RWPE2 (cell line): ENCODE measurements at regions not wholly inside any gene's neighbourhood (a gene's known extent, or its start where the extent isn't known, plus 50 kb on each side); places are given as distances from the start of the nearest gene placed in this dataset.
"Not testable (repeated sequence)": the region's sequence is repeated elsewhere in the genome, so short reads cannot be mapped to it uniquely, and the experiment has no call there.

ENCODE experiments used
- ATAC-seq: fragments of 200-7000 bp; cut with Tn5 transposase; 3 replicates; pipeline ENCODE4 v1.9.1; 2021; ENCODE audit warnings: low read depth
- DNase-seq: peaks from one replicate; pipeline ENCODE4 v3.0.0-alpha.2; 2020; ENCODE audit warnings: low spot score
- H3K27ac ChIP-seq: fragments of 450-650 bp; 2 replicates; pipeline ENCODE4 v1.5.1; 2017; ENCODE audit warnings: mild to moderate bottlenecking; ENCODE audit not compliant: poor library complexity, severe bottlenecking
- H3K27me3 ChIP-seq: fragments of 250-450 bp; sonication (Bioruptor Pico); 2 replicates; pipeline ENCODE4 v1.5.1; 2021; ENCODE audit warnings: mild to moderate bottlenecking, moderate library complexity; ENCODE audit not compliant: insufficient read depth, poor library complexity, severe bottlenecking
- H3K36me3 ChIP-seq: fragments of 250-450 bp; sonication (Bioruptor Pico); 2 replicates; pipeline ENCODE4 v1.5.1; 2020; ENCODE audit warnings: low read depth, mild to moderate bottlenecking, moderate library complexity
- H3K4me1 ChIP-seq: fragments of 250-450 bp; sonication (Bioruptor Pico); 2 replicates; pipeline ENCODE4 v1.5.1; 2021; ENCODE audit warnings: mild to moderate bottlenecking, moderate library complexity; ENCODE audit not compliant: insufficient read depth, poor library complexity, severe bottlenecking
- H3K4me3 ChIP-seq: fragments of 250-450 bp; sonication (Bioruptor Pico); 2 replicates; pipeline ENCODE4 v1.5.1; 2021; ENCODE audit warnings: mild to moderate bottlenecking, moderate library complexity; ENCODE audit not compliant: severe bottlenecking
- H3K9me3 ChIP-seq: fragments of 250-450 bp; sonication (Bioruptor Pico); 2 replicates; pipeline ENCODE4 v1.5.1; 2021; ENCODE audit warnings: mild to moderate bottlenecking, moderate library complexity; ENCODE audit not compliant: severe bottlenecking
- CTCF ChIP-seq: fragments of 450-650 bp; IDR thresholded peaks from one replicate; pipeline ENCODE4 v1.5.1; 2017; ENCODE audit warnings: mild to moderate bottlenecking, moderate library complexity; ENCODE audit not compliant: poor library complexity, severe bottlenecking

- no peak overlapping the region for H3K4me3 ChIP-seq
- H3K27me3 ChIP-seq = no peaks in the 10 kb centered on the region
- DNase-seq (no peak), ATAC-seq (no peak)
- no peak overlapping the region for H3K27ac ChIP-seq
- no peaks in the 10 kb centered on the region for H3K4me1 ChIP-seq
- no peaks in the 10 kb centered on the region for H3K36me3 ChIP-seq
- no peak for TF ChIP-seq CTCF
- H3K9me3 ChIP-seq = no peaks in the 10 kb centered on the region
Observed at GRCh38 chr2:60351321-60351720, 202.1 kb downstream of the BCL11A start.

DNA sequence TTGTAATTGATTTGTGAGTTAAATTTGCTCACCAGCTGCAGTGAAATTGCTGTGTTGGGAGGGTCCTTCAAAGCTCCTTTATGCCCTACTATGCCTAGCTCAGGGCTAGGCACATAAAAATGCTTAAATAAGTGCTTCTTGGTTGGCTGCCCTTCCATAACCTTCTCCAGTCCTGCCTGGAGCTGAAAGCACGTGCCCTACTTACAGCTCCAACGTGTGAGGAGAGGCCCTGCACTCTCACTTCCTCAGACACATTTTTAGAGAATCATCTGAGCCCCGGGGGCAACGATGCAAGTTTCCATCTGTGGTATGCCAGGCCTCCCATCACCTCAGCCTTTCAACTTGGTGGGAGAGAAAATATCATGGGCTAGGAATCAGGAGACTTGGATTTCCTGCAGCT is 202.7 kb downstream of the BCL11A start:
- H3K4me3 ChIP-seq = no peak overlapping the region
- ATAC-seq (no peak), DNase-seq (no peak)
- no peak overlapping the region for H3K27ac ChIP-seq
- no peaks in the 10 kb centered on the region for H3K27me3 ChIP-seq
- H3K36me3 ChIP-seq = no peaks in the 10 kb centered on the region
- no peaks in the 10 kb centered on the region for H3K9me3 ChIP-seq
- no peaks in the 10 kb centered on the region for H3K4me1 ChIP-seq
- no peak for TF ChIP-seq CTCF

DNA sequence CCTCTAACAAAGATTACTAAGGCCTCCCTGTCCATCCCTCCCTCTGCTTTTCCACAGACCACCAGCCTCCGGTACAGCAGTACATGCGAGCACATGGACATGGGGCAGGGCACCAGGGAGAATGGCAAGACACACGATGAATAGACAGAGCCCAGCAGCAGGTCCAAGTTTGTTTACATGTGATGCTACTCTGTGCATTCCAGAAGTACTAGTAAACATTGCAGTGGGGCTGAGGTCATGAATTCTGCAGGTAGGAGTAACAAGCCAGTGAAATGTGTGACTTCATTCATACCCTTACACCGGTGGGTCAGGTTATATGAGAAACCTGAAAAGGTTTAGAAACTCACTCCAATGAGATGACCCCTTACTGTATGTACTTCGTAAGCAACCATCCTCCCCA is 205.7 kb downstream of the BCL11A start:
- no peaks in the 10 kb centered on the region for H3K36me3 ChIP-seq
- no peak overlapping the region for H3K4me3 ChIP-seq
- peak; percentile 45; the same call in 2 of the 3 replicates for ATAC-seq
- no peaks in the 10 kb centered on the region for H3K9me3 ChIP-seq
- H3K27ac ChIP-seq = no peak overlapping the region
- TF ChIP-seq CTCF = no peak
- H3K4me1 ChIP-seq = no peaks in the 10 kb centered on the region
- H3K27me3 ChIP-seq = no peaks in the 10 kb centered on the region
- DNase-seq = no peak

- not testable (repeated sequence) for H3K4me1 ChIP-seq, H3K27me3 ChIP-seq, ATAC-seq, H3K9me3 ChIP-seq, H3K27ac ChIP-seq, H3K36me3 ChIP-seq, DNase-seq, H3K4me3 ChIP-seq
Observed at GRCh38 chr2:60342491-60342890, 211.0 kb downstream of the BCL11A start.

- Histone ChIP-seq H3K4me3 (no peak overlapping the region), H3K9me3 (no peaks in the 10 kb centered on the region), H3K4me1 (no peaks in the 10 kb centered on the region), H3K27ac (no peak overlapping the region), H3K27me3 (no peaks in the 10 kb centered on the region), H3K36me3 (no peaks in the 10 kb centered on the region)
- DNase-seq = no peak
- ATAC-seq = no peak
- no peak for TF ChIP-seq CTCF
Observed at GRCh38 chr2:60341151-60341550, 212.3 kb downstream of the BCL11A start.

DNA sequence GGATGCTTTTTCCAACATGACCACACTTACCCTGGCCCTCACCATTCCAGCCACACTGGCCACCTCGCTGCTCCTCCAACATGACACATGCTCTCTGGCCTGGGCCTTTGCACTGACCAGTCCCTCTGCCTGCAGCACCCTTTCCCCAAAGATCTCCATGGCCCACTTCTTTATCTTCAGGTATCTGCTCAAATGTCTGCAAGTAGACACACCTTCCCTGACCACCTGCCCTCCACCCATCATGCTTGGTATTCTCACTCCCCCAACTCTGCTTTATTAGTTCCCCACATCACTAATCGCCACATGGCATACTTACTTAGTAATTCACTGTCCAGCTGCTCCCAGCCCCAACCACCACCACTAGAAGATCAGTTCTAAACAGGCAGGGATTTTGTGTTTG is 214.2 kb downstream of the BCL11A start:
- Histone ChIP-seq H3K4me1 (no peaks in the 10 kb centered on the region), H3K36me3 (no peaks in the 10 kb centered on the region), H3K4me3 (no peak overlapping the region), H3K27me3 (no peaks in the 10 kb centered on the region), H3K27ac (no peak overlapping the region), H3K9me3 (no peaks in the 10 kb centered on the region)
- DNase-seq (no peak), ATAC-seq (no peak)
- TF ChIP-seq CTCF = no peak
